HG02678 (cell line): ENCODE measurements at regions not wholly inside any gene's neighbourhood (a gene's known extent, or its start where the extent isn't known, plus 50 kb on each side); places are given as distances from the start of the nearest gene placed in this dataset.

ENCODE experiments used
- ATAC-seq: cut with Tn5 transposase; IDR thresholded peaks from one replicate; pipeline ENCODE4 v1.9.1; 2021; ENCODE audit warnings: mild to moderate bottlenecking, moderate library complexity; ENCODE audit not compliant: unreplicated experiment

- no peak for ATAC-seq
Measured at GRCh38 chr1:61627365-61627764, 97.6 kb downstream of the TM2D1 start.

GRCh38 chr1:61626816-61627215 is 98.1 kb downstream of the TM2D1 start:
- ATAC-seq: no peak

GRCh38 chr1:61623852-61624251 is 101.1 kb downstream of the TM2D1 start:
- ATAC-seq: no peak

GRCh38 chr1:61620536-61620935 is 104.4 kb downstream of the TM2D1 start:
- ATAC-seq: no peak

GRCh38 chr1:61618755-61619154 is 106.2 kb downstream of the TM2D1 start:
- no peak for ATAC-seq

- no peak for ATAC-seq
Measured at GRCh38 chr1:61618193-61618592, 106.7 kb downstream of the TM2D1 start.

GRCh38 chr1:61616830-61617229 is 108.1 kb downstream of the TM2D1 start:
- ATAC-seq: no peak

- ATAC-seq: no peak
Measured at GRCh38 chr1:61612602-61613001, 112.3 kb downstream of the TM2D1 start.

- no peak for ATAC-seq
Measured at GRCh38 chr1:61609040-61609439, 115.9 kb downstream of the TM2D1 start.

GRCh38 chr1:61607448-61607847 is 117.5 kb downstream of the TM2D1 start:
- ATAC-seq: no peak

- no peak for ATAC-seq
Measured at GRCh38 chr1:61606448-61607312, 118.3 kb downstream of the TM2D1 start.

- no peak for ATAC-seq
Measured at GRCh38 chr1:61605607-61606321, 119.2 kb downstream of the TM2D1 start.

GRCh38 chr1:61604684-61605083 is 120.3 kb downstream of the TM2D1 start:
- no peak for ATAC-seq

GRCh38 chr1:61604261-61604660 is 120.7 kb downstream of the TM2D1 start:
- no peak for ATAC-seq

GRCh38 chr1:61602663-61603062 is 122.3 kb downstream of the TM2D1 start:
- ATAC-seq: no peak

- no peak for ATAC-seq
Measured at GRCh38 chr1:61597601-61598000, 127.3 kb downstream of the TM2D1 start.

GRCh38 chr1:61593331-61593730 is 131.6 kb downstream of the TM2D1 start:
- no peak for ATAC-seq

- ATAC-seq: no peak
Measured at GRCh38 chr1:61591351-61591750, 133.6 kb downstream of the TM2D1 start.

- ATAC-seq: peak; percentile 95
Measured at GRCh38 chr1:61588736-61589672, 135.9 kb downstream of the TM2D1 start.

GRCh38 chr1:61585714-61586113 is 139.2 kb downstream of the TM2D1 start:
- ATAC-seq: no peak

- ATAC-seq: no peak
Measured at GRCh38 chr1:61583703-61584102, 141.2 kb downstream of the TM2D1 start.
